ENCODE measurements at regions not wholly inside any gene's neighbourhood (a gene's known extent, or its start where the extent isn't known, plus 50 kb on each side); places are given as distances from the start of the nearest gene placed in this dataset.

DNA sequence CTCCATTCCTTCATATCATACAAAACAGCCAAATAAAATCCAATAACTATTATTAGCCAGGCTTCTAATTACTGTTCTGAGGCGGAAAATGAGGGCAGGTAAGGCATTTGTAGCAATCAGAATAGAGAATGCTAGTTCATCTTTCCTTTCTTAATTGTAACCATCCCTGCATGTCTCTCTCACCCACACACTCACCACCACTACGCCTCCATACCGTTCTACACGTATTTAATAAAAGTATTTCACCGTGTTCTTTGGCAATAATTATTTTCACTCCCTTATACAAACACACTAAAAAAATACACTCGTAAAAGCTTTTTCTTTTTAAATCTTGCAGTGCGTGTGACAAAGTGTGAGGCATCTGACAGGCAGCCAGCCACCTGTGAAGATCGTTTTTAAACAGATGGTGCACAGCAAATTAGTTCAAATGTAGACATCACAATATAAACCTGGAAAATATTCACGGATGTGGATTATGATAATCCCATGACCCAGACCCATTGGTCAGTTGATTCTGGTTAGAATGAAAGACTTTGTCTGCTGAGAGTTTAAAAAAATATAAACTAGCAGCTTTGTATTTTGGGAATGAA, 653.6 kb downstream of the REEP3 start:
- no peak overlapping the region for H3K9ac ChIP-seq (ENCODE audit: extremely low read depth, low read length, poor library complexity, severe bottlenecking)
- no peak overlapping the region for H3K4me3 ChIP-seq (ENCODE audit: low read length)
- H3K36me3 ChIP-seq (ENCODE audit: control insufficient read depth, insufficient read depth, low read length), result no peaks in the 10 kb centered on the region
- H3K9me3 Mint-ChIP-seq, result peaks cover 4% of the 10 kb centered on the region
- H3K4me1 Mint-ChIP-seq, result peaks cover 5% of the 10 kb centered on the region
- H3K4me3 Mint-ChIP-seq, result no peak overlapping the region
- no peak for DNase-seq
- H3K4me1 ChIP-seq (ENCODE audit: control insufficient read depth, insufficient read depth, low read length), result peaks cover 3% of the 10 kb centered on the region
- TF ChIP-seq, protein P1, sequence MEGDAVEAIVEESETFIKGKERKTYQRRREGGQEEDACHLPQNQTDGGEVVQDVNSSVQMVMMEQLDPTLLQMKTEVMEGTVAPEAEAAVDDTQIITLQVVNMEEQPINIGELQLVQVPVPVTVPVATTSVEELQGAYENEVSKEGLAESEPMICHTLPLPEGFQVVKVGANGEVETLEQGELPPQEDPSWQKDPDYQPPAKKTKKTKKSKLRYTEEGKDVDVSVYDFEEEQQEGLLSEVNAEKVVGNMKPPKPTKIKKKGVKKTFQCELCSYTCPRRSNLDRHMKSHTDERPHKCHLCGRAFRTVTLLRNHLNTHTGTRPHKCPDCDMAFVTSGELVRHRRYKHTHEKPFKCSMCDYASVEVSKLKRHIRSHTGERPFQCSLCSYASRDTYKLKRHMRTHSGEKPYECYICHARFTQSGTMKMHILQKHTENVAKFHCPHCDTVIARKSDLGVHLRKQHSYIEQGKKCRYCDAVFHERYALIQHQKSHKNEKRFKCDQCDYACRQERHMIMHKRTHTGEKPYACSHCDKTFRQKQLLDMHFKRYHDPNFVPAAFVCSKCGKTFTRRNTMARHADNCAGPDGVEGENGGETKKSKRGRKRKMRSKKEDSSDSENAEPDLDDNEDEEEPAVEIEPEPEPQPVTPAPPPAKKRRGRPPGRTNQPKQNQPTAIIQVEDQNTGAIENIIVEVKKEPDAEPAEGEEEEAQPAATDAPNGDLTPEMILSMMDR (conservative IDR thresholded peaks at IDR 0.05), result no peak
- no peak overlapping the region for H3K27ac Mint-ChIP-seq
- H3K27me3 ChIP-seq (ENCODE audit: control insufficient read depth, insufficient read depth, low read length, poor library complexity, severe bottlenecking), result no peaks in the 10 kb centered on the region
- no peaks in the 10 kb centered on the region for H3K9me3 ChIP-seq (ENCODE audit: control insufficient read depth, low read length)
- H3K27ac ChIP-seq (ENCODE audit: low read depth, low read length), result no peak overlapping the region
- H3K27me3 Mint-ChIP-seq (ENCODE audit: insufficient read depth), result no peaks in the 10 kb centered on the region
- no peaks in the 10 kb centered on the region for H3K36me3 Mint-ChIP-seq (ENCODE audit: low read depth)
- WGBS, 2 experiments (ENCODE audit: insufficient coverage in 1 of 2, insufficient read length in 1 of 2), result 85 to 88% methylated on average over 5 to 9 of the region's 9 CpGs

DNA sequence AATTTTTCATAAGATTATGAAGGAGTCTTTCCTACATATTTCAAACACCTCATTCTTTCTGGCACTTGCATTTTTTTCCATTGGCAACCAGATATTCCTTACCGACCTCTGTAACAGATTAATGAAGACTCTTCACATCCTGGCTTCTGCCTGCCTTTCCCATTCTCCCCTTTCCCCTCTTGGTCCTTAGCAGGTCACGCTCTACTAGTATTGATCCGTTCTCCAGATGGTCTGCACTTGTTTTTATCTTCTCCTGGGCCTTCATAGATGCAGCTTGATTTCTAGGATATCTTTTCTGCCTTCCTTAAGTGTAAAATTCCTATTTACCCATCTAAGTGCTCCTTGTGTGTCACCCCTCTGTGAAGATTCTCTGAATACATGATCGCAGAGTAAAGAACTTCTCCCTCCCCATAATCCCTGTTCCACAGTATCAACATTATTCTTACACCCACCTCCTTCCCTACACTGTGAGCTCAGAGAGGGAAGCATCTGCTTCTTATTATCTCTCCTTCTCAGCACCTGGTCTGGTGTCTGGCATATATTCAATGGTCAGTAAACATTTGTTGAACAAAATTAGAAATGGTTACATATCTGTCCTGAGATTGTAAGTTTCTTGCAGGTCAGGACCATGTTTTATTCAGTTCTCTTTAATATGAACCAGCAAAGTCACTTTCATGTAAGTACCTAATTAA, 654.2 kb downstream of the REEP3 start:
- Histone ChIP-seq H3K9me3 (ENCODE audit: control insufficient read depth, low read length) (no peaks in the 10 kb centered on the region), H3K4me1 (ENCODE audit: control insufficient read depth, insufficient read depth, low read length) (peaks cover 3% of the 10 kb centered on the region), H3K36me3 (ENCODE audit: control insufficient read depth, insufficient read depth, low read length) (no peaks in the 10 kb centered on the region), H3K9ac (ENCODE audit: extremely low read depth, low read length, poor library complexity, severe bottlenecking) (no peak overlapping the region), H3K4me3 (ENCODE audit: low read length) (no peak overlapping the region), H3K27me3 (ENCODE audit: control insufficient read depth, insufficient read depth, low read length, poor library complexity, severe bottlenecking) (no peaks in the 10 kb centered on the region), H3K27ac (ENCODE audit: low read depth, low read length) (no peak overlapping the region)
- H3K27ac Mint-ChIP-seq, result no peak overlapping the region
- peaks cover 5% of the 10 kb centered on the region for H3K4me1 Mint-ChIP-seq
- no peaks in the 10 kb centered on the region for H3K36me3 Mint-ChIP-seq (ENCODE audit: low read depth)
- peaks cover 4% of the 10 kb centered on the region for H3K9me3 Mint-ChIP-seq
- H3K27me3 Mint-ChIP-seq (ENCODE audit: insufficient read depth), result no peaks in the 10 kb centered on the region
- WGBS, 2 experiments (ENCODE audit: insufficient coverage in 1 of 2, insufficient read length in 1 of 2), result 91 to 92% methylated on average over 4 of the region's 4 CpGs
- DNase-seq, result no peak
- no peak overlapping the region for H3K4me3 Mint-ChIP-seq
- TF ChIP-seq, protein P1 (conservative IDR thresholded peaks at IDR 0.05), result no peak

DNA sequence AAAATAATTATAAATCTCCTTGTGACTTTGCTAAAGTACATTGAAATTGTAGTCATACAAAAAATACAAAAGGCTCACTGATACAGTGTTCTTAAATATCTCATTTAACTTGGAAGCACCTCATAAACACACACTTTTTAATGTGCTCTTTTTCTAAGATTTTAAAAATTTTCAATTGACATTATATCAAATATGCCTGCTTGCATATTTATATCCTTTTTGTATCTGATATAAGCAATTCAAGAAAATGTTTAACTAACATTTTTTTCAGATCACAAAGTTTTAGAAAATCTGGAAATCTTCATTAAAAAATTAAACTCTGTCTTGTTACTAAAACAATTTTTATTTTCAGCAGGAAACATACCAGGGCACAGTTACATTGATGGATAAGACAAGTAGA, 661.5 kb downstream of the REEP3 start:
- H3K36me3 ChIP-seq (ENCODE audit: control insufficient read depth, insufficient read depth, low read length), result no peaks in the 10 kb centered on the region
- no peaks in the 10 kb centered on the region for H3K27me3 ChIP-seq (ENCODE audit: control insufficient read depth, insufficient read depth, low read length, poor library complexity, severe bottlenecking)
- H3K27ac ChIP-seq (ENCODE audit: low read depth, low read length), result no peak overlapping the region
- Mint-ChIP-seq H3K36me3 (ENCODE audit: low read depth) (no peaks in the 10 kb centered on the region), H3K27ac (no peak overlapping the region), H3K9me3 (no peaks in the 10 kb centered on the region), H3K27me3 (ENCODE audit: insufficient read depth) (no peaks in the 10 kb centered on the region), H3K4me1 (peaks cover 16% of the 10 kb centered on the region), H3K4me3 (no peak overlapping the region)
- TF ChIP-seq, protein P1 (conservative IDR thresholded peaks at IDR 0.05), result no peak
- H3K9ac ChIP-seq (ENCODE audit: extremely low read depth, low read length, poor library complexity, severe bottlenecking), result no peak overlapping the region
- peaks cover 4% of the 10 kb centered on the region for H3K9me3 ChIP-seq (ENCODE audit: control insufficient read depth, low read length)
- no peak for DNase-seq
- peaks cover 2% of the 10 kb centered on the region for H3K4me1 ChIP-seq (ENCODE audit: control insufficient read depth, insufficient read depth, low read length)
- no peak overlapping the region for H3K4me3 ChIP-seq (ENCODE audit: low read length)
